HG02571 (cell line): ENCODE measurements at regions not wholly inside any gene's neighbourhood (a gene's known extent, or its start where the extent isn't known, plus 50 kb on each side); places are given as distances from the start of the nearest gene placed in this dataset.

ENCODE experiments used
- ATAC-seq: cut with Tn5 transposase; IDR thresholded peaks from one replicate; pipeline ENCODE4 v1.9.1; 2021; ENCODE audit warnings: mild to moderate bottlenecking, moderate library complexity; ENCODE audit not compliant: unreplicated experiment

GRCh38 chr4:24070117-24070516 is 180.3 kb upstream of the PPARGC1A start:
- ATAC-seq, result no peak

- no peak for ATAC-seq
These were observed 177.7 kb upstream of the PPARGC1A start for GRCh38 chr4:24067367-24068193.

- ATAC-seq, result no peak
These were observed 176.1 kb upstream of the PPARGC1A start for GRCh38 chr4:24065974-24066373.

GRCh38 chr4:24063731-24064130 is 173.9 kb upstream of the PPARGC1A start:
- no peak for ATAC-seq

GRCh38 chr4:24060932-24061331 is 171.1 kb upstream of the PPARGC1A start:
- ATAC-seq, result no peak

GRCh38 chr4:24059839-24060238 is 170.0 kb upstream of the PPARGC1A start:
- no peak for ATAC-seq

- ATAC-seq, result no peak
These were observed 168.2 kb upstream of the PPARGC1A start for GRCh38 chr4:24057915-24058559.

- ATAC-seq, result no peak
These were observed 166.4 kb upstream of the PPARGC1A start for GRCh38 chr4:24056289-24056688.

GRCh38 chr4:24055623-24056022 is 165.8 kb upstream of the PPARGC1A start:
- ATAC-seq, result no peak

- ATAC-seq, result no peak
These were observed 165.1 kb upstream of the PPARGC1A start for GRCh38 chr4:24054910-24055309.

GRCh38 chr4:24053934-24054333 is 164.1 kb upstream of the PPARGC1A start:
- no peak for ATAC-seq

GRCh38 chr4:24044610-24045589 is 155.1 kb upstream of the PPARGC1A start:
- no peak for ATAC-seq

GRCh38 chr4:24042094-24042493 is 152.2 kb upstream of the PPARGC1A start:
- ATAC-seq, result no peak

- no peak for ATAC-seq
These were observed 151.0 kb upstream of the PPARGC1A start for GRCh38 chr4:24040811-24041210.

GRCh38 chr4:24033626-24034025 is 143.8 kb upstream of the PPARGC1A start:
- ATAC-seq, result no peak

- no peak for ATAC-seq
These were observed 142.6 kb upstream of the PPARGC1A start for GRCh38 chr4:24032371-24032989.

- no peak for ATAC-seq
These were observed 136.7 kb upstream of the PPARGC1A start for GRCh38 chr4:24026596-24026995.

- ATAC-seq, result no peak
These were observed 134.8 kb upstream of the PPARGC1A start for GRCh38 chr4:24024605-24025004.

GRCh38 chr4:24024157-24024556 is 134.3 kb upstream of the PPARGC1A start:
- ATAC-seq, result no peak

- ATAC-seq, result no peak
These were observed 125.9 kb upstream of the PPARGC1A start for GRCh38 chr4:24015782-24016181.
